ENCODE measurements at regions not wholly inside any gene's neighbourhood (a gene's known extent, or its start where the extent isn't known, plus 50 kb on each side); places are given as distances from the start of the nearest gene placed in this dataset.

DNA sequence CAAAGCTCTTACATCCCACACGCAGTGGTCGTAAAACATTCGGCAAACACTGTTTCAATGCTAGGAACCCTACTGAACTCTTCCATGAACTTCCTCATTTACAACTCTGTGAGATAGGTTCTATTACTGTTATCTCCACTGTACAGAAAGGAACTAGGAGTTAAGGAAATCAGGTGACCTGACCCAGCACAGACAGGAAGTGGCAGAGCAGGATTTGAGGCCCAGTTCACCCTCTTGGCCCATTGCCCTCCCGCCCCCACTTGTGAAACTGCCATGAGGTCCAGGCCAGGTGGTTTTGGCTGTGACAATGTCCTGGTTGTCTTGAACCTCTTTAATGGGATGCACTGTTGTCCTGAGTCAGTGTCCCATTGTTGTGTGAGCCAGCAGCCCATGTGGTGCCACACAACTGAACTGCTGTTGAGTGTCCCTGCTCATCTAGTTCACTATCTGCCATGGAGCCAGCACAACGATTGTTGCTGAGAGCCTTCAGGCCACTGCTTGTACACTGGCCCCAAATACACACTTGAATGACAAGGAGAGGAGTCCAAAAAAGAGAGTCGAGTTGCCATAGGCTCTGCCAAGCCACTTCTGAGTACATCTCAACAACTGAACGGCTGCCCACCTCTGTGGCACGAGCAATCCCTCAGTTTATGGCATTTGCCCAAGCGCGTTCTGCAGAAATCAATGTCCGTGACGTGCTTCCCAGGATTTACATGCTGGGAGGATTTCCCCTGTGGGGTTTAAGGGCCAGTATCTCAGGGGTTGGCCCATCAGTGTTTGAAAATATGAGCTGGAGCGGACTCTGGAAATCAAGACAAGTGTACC lies 484.6 kb downstream of the TSHZ3 start:
- Histone ChIP-seq H3K4me3 (no peak overlapping the region), H3K27ac (no peak overlapping the region), H3K4me1 (replicated peaks) (no peaks in the 10 kb centered on the region), H3K27me3 (replicated peaks; ENCODE audit: insufficient read depth) (no peaks in the 10 kb centered on the region), H3K9me3 (no peaks in the 10 kb centered on the region), H3K36me3 (no peaks in the 10 kb centered on the region)
- DNase-seq (ENCODE audit: low spot score): no peak
- intact Hi-C loops (cut with DNase I): no loop called here
- TF ChIP-seq, protein P1, sequence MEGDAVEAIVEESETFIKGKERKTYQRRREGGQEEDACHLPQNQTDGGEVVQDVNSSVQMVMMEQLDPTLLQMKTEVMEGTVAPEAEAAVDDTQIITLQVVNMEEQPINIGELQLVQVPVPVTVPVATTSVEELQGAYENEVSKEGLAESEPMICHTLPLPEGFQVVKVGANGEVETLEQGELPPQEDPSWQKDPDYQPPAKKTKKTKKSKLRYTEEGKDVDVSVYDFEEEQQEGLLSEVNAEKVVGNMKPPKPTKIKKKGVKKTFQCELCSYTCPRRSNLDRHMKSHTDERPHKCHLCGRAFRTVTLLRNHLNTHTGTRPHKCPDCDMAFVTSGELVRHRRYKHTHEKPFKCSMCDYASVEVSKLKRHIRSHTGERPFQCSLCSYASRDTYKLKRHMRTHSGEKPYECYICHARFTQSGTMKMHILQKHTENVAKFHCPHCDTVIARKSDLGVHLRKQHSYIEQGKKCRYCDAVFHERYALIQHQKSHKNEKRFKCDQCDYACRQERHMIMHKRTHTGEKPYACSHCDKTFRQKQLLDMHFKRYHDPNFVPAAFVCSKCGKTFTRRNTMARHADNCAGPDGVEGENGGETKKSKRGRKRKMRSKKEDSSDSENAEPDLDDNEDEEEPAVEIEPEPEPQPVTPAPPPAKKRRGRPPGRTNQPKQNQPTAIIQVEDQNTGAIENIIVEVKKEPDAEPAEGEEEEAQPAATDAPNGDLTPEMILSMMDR (IDR thresholded peaks at IDR 0.05): no peak
- no peak for TF ChIP-seq POLR2AphosphoS5 (IDR thresholded peaks at IDR 0.05)
- no peak for TF ChIP-seq POLR2A (IDR thresholded peaks at IDR 0.05)
- WGBS: 72% methylated on average over 13 of the region's 13 CpGs

- Histone ChIP-seq H3K27me3 (replicated peaks; ENCODE audit: insufficient read depth) (no peaks in the 10 kb centered on the region), H3K4me3 (no peak overlapping the region), H3K4me1 (replicated peaks) (no peaks in the 10 kb centered on the region), H3K36me3 (no peaks in the 10 kb centered on the region), H3K27ac (no peak overlapping the region), H3K9me3 (no peaks in the 10 kb centered on the region)
- WGBS: 88% methylated on average over 19 of the region's 19 CpGs
- TF ChIP-seq, protein P1 (IDR thresholded peaks at IDR 0.05): no peak
- intact Hi-C loops (cut with DNase I): no loop called here
- no peak for DNase-seq (ENCODE audit: low spot score)
Observed at GRCh38 chr19:30862876-30863275, 486.4 kb downstream of the TSHZ3 start.

GRCh38 chr19:30861919-30862318 lies 487.3 kb downstream of the TSHZ3 start:
- TF ChIP-seq, protein P1 (IDR thresholded peaks at IDR 0.05): no peak
- TF ChIP-seq POLR2AphosphoS5 (IDR thresholded peaks at IDR 0.05) (no peak), POLR2A (IDR thresholded peaks at IDR 0.05) (no peak)
- Histone ChIP-seq H3K36me3 (no peaks in the 10 kb centered on the region), H3K9me3 (no peaks in the 10 kb centered on the region), H3K4me1 (replicated peaks) (no peaks in the 10 kb centered on the region), H3K27ac (no peak overlapping the region), H3K4me3 (no peak overlapping the region), H3K27me3 (replicated peaks; ENCODE audit: insufficient read depth) (no peaks in the 10 kb centered on the region)
- 85% methylated on average over 5 of the region's 5 CpGs for WGBS
- intact Hi-C loops (cut with DNase I): no loop called here
- DNase-seq (ENCODE audit: low spot score): no peak

DNA sequence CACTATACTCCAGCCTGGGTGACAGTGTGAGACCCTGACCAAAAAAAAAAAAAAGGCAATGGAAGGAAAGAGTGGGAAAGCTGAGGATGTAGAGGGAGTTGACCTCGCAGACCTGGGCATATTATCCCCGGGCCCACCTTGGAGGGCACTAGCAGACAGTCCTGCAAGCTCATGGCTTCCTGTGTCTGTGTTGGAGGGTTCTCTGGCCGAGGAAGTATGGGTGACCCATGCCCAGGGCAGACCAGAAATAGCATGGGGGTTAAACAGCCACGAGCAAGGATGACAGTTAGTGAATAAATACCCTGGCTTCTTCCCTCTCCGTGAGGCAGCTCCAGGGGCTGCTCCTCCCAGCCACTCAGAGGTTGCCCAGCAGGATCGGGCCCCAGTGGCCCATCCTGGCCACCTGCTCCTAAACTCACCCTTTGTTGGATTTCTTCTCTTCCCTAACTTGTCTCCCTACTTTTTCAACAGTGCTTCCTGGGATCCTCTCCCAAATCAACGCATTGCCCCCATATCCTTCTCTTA lies 485.8 kb downstream of the ZNF536 start:
- H3K9me3 ChIP-seq: no peaks in the 10 kb centered on the region
- H3K4me1 ChIP-seq (replicated peaks): no peaks in the 10 kb centered on the region
- no peak for DNase-seq (ENCODE audit: low spot score)
- WGBS: 86% methylated on average over 7 of the region's 7 CpGs
- no peak overlapping the region for H3K4me3 ChIP-seq
- no peak overlapping the region for H3K27ac ChIP-seq
- intact Hi-C loops (cut with DNase I): no loop called here
- no peaks in the 10 kb centered on the region for H3K36me3 ChIP-seq
- TF ChIP-seq POLR2AphosphoS5 (IDR thresholded peaks at IDR 0.05) (no peak), POLR2A (IDR thresholded peaks at IDR 0.05) (no peak)
- TF ChIP-seq, protein P1 (IDR thresholded peaks at IDR 0.05): no peak
- H3K27me3 ChIP-seq (replicated peaks; ENCODE audit: insufficient read depth): no peaks in the 10 kb centered on the region

DNA sequence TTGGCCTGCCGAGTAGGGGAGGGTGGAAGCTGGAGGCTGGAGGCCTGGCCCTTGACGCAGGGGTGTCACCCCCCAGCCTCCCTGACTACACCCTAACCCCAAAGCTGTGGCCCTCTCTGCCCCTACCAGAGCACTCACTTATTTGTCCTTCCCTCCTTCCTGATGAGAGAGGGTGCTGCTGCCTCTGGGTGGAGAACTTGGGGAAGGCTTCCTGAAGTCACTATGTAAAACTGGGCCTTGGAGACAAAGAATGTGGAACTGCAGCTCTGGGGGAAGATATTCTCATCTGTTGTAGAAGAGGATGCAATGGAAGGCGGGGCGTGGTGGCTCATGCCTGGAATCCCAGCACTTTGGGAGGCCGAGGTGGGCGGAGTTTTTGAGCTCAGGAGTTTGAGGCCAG lies 485.2 kb downstream of the ZNF536 start:
- Histone ChIP-seq H3K9me3 (no peaks in the 10 kb centered on the region), H3K27ac (no peak overlapping the region), H3K4me3 (no peak overlapping the region), H3K4me1 (replicated peaks) (no peaks in the 10 kb centered on the region), H3K36me3 (no peaks in the 10 kb centered on the region), H3K27me3 (replicated peaks; ENCODE audit: insufficient read depth) (no peaks in the 10 kb centered on the region)
- DNase-seq (ENCODE audit: low spot score): no peak
- TF ChIP-seq, protein P1 (IDR thresholded peaks at IDR 0.05): no peak
- TF ChIP-seq POLR2A (IDR thresholded peaks at IDR 0.05) (no peak), POLR2AphosphoS5 (IDR thresholded peaks at IDR 0.05) (no peak)
- intact Hi-C loops (cut with DNase I): no loop called here
- WGBS: 80% methylated on average over 6 of the region's 6 CpGs

Measured in prostate gland (tissue), 2 donors.